ENCODE measurements at regions not wholly inside any gene's neighbourhood (a gene's known extent, or its start where the extent isn't known, plus 50 kb on each side); places are given as distances from the start of the nearest gene placed in this dataset.

GRCh38 chr20:61061981-61062380, 190.1 kb upstream of the CDH4 start:
- H3K4ac ChIP-seq (ENCODE audit: low read depth, low read length), result no peak overlapping the region
- no peak overlapping the region for H2BK120ac ChIP-seq (ENCODE audit: insufficient read depth, low read length, poor library complexity)
- no peaks in the 10 kb centered on the region for H3K79me1 ChIP-seq (ENCODE audit: low read length)
- no CpG with 5 or more reads among the region's 6 CpGs for WGBS (ENCODE audit: extremely low coverage, insufficient coverage, insufficient read length)
- H3K4me2 ChIP-seq (ENCODE audit: low read length), result no peak overlapping the region
- H3K4me1 ChIP-seq (ENCODE audit: control insufficient read depth in 1 of 2, insufficient read depth in 2 of 2, low read length in 2 of 2), result peaks cover 0 to 11% of the 10 kb centered on the region in 2 experiments
- H3K23ac ChIP-seq (ENCODE audit: low read length), result no peak overlapping the region
- H2BK5ac ChIP-seq (ENCODE audit: low read depth, low read length, poor library complexity), result no peak overlapping the region
- H3K36me3 ChIP-seq (ENCODE audit: control insufficient read depth in 1 of 2, insufficient read depth in 2 of 2, low read length in 2 of 2), result no peaks in the 10 kb centered on the region
- H2AFZ ChIP-seq (ENCODE audit: insufficient read depth, low read length, poor library complexity), result no peak overlapping the region
- H3K79me2 ChIP-seq (ENCODE audit: control insufficient read depth, insufficient read depth, low read length, poor library complexity), result no peaks in the 10 kb centered on the region
- H4K91ac ChIP-seq (ENCODE audit: low read depth, low read length), result no peak overlapping the region
- no peak overlapping the region for H2AK5ac ChIP-seq (ENCODE audit: low read length)
- no peaks in the 10 kb centered on the region for H3K9me3 ChIP-seq (ENCODE audit: insufficient read depth, low read depth, low read length)
- H4K8ac ChIP-seq (ENCODE audit: low read depth, low read length), result no peak overlapping the region
- H3K14ac ChIP-seq (ENCODE audit: low read length), result no peak overlapping the region
- no peak overlapping the region for H2BK12ac ChIP-seq (ENCODE audit: low read length)
- no peak overlapping the region for H3K9ac ChIP-seq (ENCODE audit: low read length)
- H3K4me3 ChIP-seq (ENCODE audit: low read depth, low read length), result no peak overlapping the region
- no peak overlapping the region for H4K12ac ChIP-seq (ENCODE audit: low read depth, low read length)
- no peaks in the 10 kb centered on the region for H3K27me3 ChIP-seq (ENCODE audit: insufficient read depth, low read length)
- no peak overlapping the region for H3K18ac ChIP-seq (ENCODE audit: low read length)
- no peak for DNase-seq
- H3K27ac ChIP-seq (ENCODE audit: low read depth, low read length), result no peak overlapping the region

- Histone ChIP-seq H3K18ac (ENCODE audit: low read length) (no peak overlapping the region), H3K14ac (ENCODE audit: low read length) (no peak overlapping the region), H4K12ac (ENCODE audit: low read depth, low read length) (no peak overlapping the region), H3K27ac (ENCODE audit: low read depth, low read length) (no peak overlapping the region), H3K36me3 (ENCODE audit: control insufficient read depth in 1 of 2, insufficient read depth in 2 of 2, low read length in 2 of 2) (no peaks in the 10 kb centered on the region), H2AK5ac (ENCODE audit: low read length) (no peak overlapping the region), H2AFZ (ENCODE audit: insufficient read depth, low read length, poor library complexity) (no peak overlapping the region), H3K9ac (ENCODE audit: low read length) (no peak overlapping the region), H4K8ac (ENCODE audit: low read depth, low read length) (no peak overlapping the region), H3K23ac (ENCODE audit: low read length) (no peak overlapping the region), H3K9me3 (ENCODE audit: insufficient read depth, low read depth, low read length) (no peaks in the 10 kb centered on the region), H2BK120ac (ENCODE audit: insufficient read depth, low read length, poor library complexity) (no peak overlapping the region), H3K4me1 (ENCODE audit: control insufficient read depth in 1 of 2, insufficient read depth in 2 of 2, low read length in 2 of 2) (peaks cover 0 to 11% of the 10 kb centered on the region in 2 experiments), H4K91ac (ENCODE audit: low read depth, low read length) (no peak overlapping the region), H3K79me1 (ENCODE audit: low read length) (no peaks in the 10 kb centered on the region), H3K4me3 (ENCODE audit: low read depth, low read length) (no peak overlapping the region), H2BK5ac (ENCODE audit: low read depth, low read length, poor library complexity) (no peak overlapping the region), H3K27me3 (ENCODE audit: insufficient read depth, low read length) (no peaks in the 10 kb centered on the region), H3K4me2 (ENCODE audit: low read length) (no peak overlapping the region), H3K79me2 (ENCODE audit: control insufficient read depth, insufficient read depth, low read length, poor library complexity) (no peaks in the 10 kb centered on the region), H2BK12ac (ENCODE audit: low read length) (no peak overlapping the region), H3K4ac (ENCODE audit: low read depth, low read length) (no peak overlapping the region)
- DNase-seq, result no peak
- WGBS (ENCODE audit: extremely low coverage, insufficient coverage, insufficient read length), result no CpG with 5 or more reads among the region's 10 CpGs
Observed at GRCh38 chr20:61065853-61066252, 186.2 kb upstream of the CDH4 start.

GRCh38 chr20:61066526-61066925, 185.5 kb upstream of the CDH4 start:
- Histone ChIP-seq H3K18ac (ENCODE audit: low read length) (no peak overlapping the region), H3K36me3 (ENCODE audit: control insufficient read depth in 1 of 2, insufficient read depth in 2 of 2, low read length in 2 of 2) (no peaks in the 10 kb centered on the region), H3K4me1 (ENCODE audit: control insufficient read depth in 1 of 2, insufficient read depth in 2 of 2, low read length in 2 of 2) (peaks cover 0 to 11% of the 10 kb centered on the region in 2 experiments), H3K79me2 (ENCODE audit: control insufficient read depth, insufficient read depth, low read length, poor library complexity) (no peaks in the 10 kb centered on the region), H2BK120ac (ENCODE audit: insufficient read depth, low read length, poor library complexity) (no peak overlapping the region), H2AFZ (ENCODE audit: insufficient read depth, low read length, poor library complexity) (no peak overlapping the region), H3K27ac (ENCODE audit: low read depth, low read length) (no peak overlapping the region), H3K27me3 (ENCODE audit: insufficient read depth, low read length) (no peaks in the 10 kb centered on the region), H3K4me3 (ENCODE audit: low read depth, low read length) (no peak overlapping the region), H2BK12ac (ENCODE audit: low read length) (no peak overlapping the region), H3K23ac (ENCODE audit: low read length) (no peak overlapping the region), H3K9ac (ENCODE audit: low read length) (no peak overlapping the region), H3K14ac (ENCODE audit: low read length) (no peak overlapping the region), H4K8ac (ENCODE audit: low read depth, low read length) (no peak overlapping the region), H3K9me3 (ENCODE audit: insufficient read depth, low read depth, low read length) (no peaks in the 10 kb centered on the region), H3K4me2 (ENCODE audit: low read length) (no peak overlapping the region), H4K91ac (ENCODE audit: low read depth, low read length) (no peak overlapping the region), H2BK5ac (ENCODE audit: low read depth, low read length, poor library complexity) (no peak overlapping the region), H2AK5ac (ENCODE audit: low read length) (no peak overlapping the region), H4K12ac (ENCODE audit: low read depth, low read length) (no peak overlapping the region), H3K4ac (ENCODE audit: low read depth, low read length) (no peak overlapping the region), H3K79me1 (ENCODE audit: low read length) (no peaks in the 10 kb centered on the region)
- DNase-seq, result no peak
- no CpG with 5 or more reads among the region's 13 CpGs for WGBS (ENCODE audit: extremely low coverage, insufficient coverage, insufficient read length)

GRCh38 chr20:61067221-61067620, 184.8 kb upstream of the CDH4 start:
- H2AFZ ChIP-seq (ENCODE audit: insufficient read depth, low read length, poor library complexity), result no peak overlapping the region
- H2AK5ac ChIP-seq (ENCODE audit: low read length), result no peak overlapping the region
- H3K9me3 ChIP-seq (ENCODE audit: insufficient read depth, low read depth, low read length), result no peaks in the 10 kb centered on the region
- no peaks in the 10 kb centered on the region for H3K27me3 ChIP-seq (ENCODE audit: insufficient read depth, low read length)
- H2BK120ac ChIP-seq (ENCODE audit: insufficient read depth, low read length, poor library complexity), result no peak overlapping the region
- H3K14ac ChIP-seq (ENCODE audit: low read length), result no peak overlapping the region
- no peak overlapping the region for H2BK5ac ChIP-seq (ENCODE audit: low read depth, low read length, poor library complexity)
- H4K12ac ChIP-seq (ENCODE audit: low read depth, low read length), result no peak overlapping the region
- no peak overlapping the region for H4K91ac ChIP-seq (ENCODE audit: low read depth, low read length)
- H3K23ac ChIP-seq (ENCODE audit: low read length), result no peak overlapping the region
- no peak overlapping the region for H3K18ac ChIP-seq (ENCODE audit: low read length)
- no peak overlapping the region for H2BK12ac ChIP-seq (ENCODE audit: low read length)
- WGBS (ENCODE audit: extremely low coverage, insufficient coverage, insufficient read length), result no CpG with 5 or more reads among the region's 9 CpGs
- H3K27ac ChIP-seq (ENCODE audit: low read depth, low read length), result no peak overlapping the region
- no peaks in the 10 kb centered on the region for H3K79me2 ChIP-seq (ENCODE audit: control insufficient read depth, insufficient read depth, low read length, poor library complexity)
- no peak overlapping the region for H4K8ac ChIP-seq (ENCODE audit: low read depth, low read length)
- H3K9ac ChIP-seq (ENCODE audit: low read length), result no peak overlapping the region
- DNase-seq, result no peak
- peaks cover 0 to 11% of the 10 kb centered on the region in 2 experiments for H3K4me1 ChIP-seq (ENCODE audit: control insufficient read depth in 1 of 2, insufficient read depth in 2 of 2, low read length in 2 of 2)
- no peaks in the 10 kb centered on the region for H3K36me3 ChIP-seq (ENCODE audit: control insufficient read depth in 1 of 2, insufficient read depth in 2 of 2, low read length in 2 of 2)
- no peak overlapping the region for H3K4ac ChIP-seq (ENCODE audit: low read depth, low read length)
- no peak overlapping the region for H3K4me3 ChIP-seq (ENCODE audit: low read depth, low read length)
- H3K4me2 ChIP-seq (ENCODE audit: low read length), result no peak overlapping the region
- no peaks in the 10 kb centered on the region for H3K79me1 ChIP-seq (ENCODE audit: low read length)
